SK-N-SH (cell line): ENCODE measurements at regions not wholly inside any gene's neighbourhood (a gene's known extent, or its start where the extent isn't known, plus 50 kb on each side); places are given as distances from the start of the nearest gene placed in this dataset.

ENCODE experiments used
- CTCF ChIA-PET: fragments of 300-600, 350-600 bp; formaldehyde crosslinking; extraction: SDS; loops from one replicate; lab custom pipeline; 2021; lab: Yijun Ruan, JAX
- POLR2A ChIA-PET: fragments of 350-600 bp; sonication (Branson Sonifier 250); formaldehyde crosslinking; extraction: SDS; loops from one replicate; lab custom pipeline; 2020; ENCODE audit warnings: antibody characterized with exemption, inconsistent platforms; lab: Yijun Ruan, JAX
- DNase-seq: peaks from one replicate; pipeline ENCODE4 v3.0.0; 2012
- H2AFZ ChIP-seq: fragments of 200-600 bp; sonication (generic); 2 replicates; pipeline ENCODE4 v1.8.1; 2016; ENCODE audit warnings: antibody characterized with exemption, mild to moderate bottlenecking, low read depth
- H3F3A ChIP-seq: fragments of 200-600 bp; sonication (generic); replicated peaks from 2 replicates; pipeline ENCODE3; 2016; ENCODE audit warnings: antibody characterized with exemption, mild to moderate bottlenecking; ENCODE audit not compliant: insufficient read depth
- H3K27ac ChIP-seq, 2 experiments: fragments of 200-500 bp in 1 of 2; fragments of 200-600 bp in 1 of 2; sonication (Bioruptor generic) in 1 of 2; sonication (generic), shearing (Covaris generic) in 1 of 2; 2 replicates each; pipeline versions ENCODE4 v1.5.1 to v1.6.1; 2014 to 2016; ENCODE audit warnings: low read depth in 2 of 2, inconsistent platforms in 1 of 2, low read length in 1 of 2, mild to moderate bottlenecking in 1 of 2, mixed read lengths in 1 of 2
- H3K27me3 ChIP-seq: fragments of 200-600 bp; sonication (generic), shearing (Covaris generic); 2 replicates; pipeline ENCODE4 v1.6.1; 2016; ENCODE audit warnings: mixed run types; ENCODE audit not compliant: insufficient read depth
- H3K36me3 ChIP-seq, 2 experiments: fragments of 200-500 bp in 1 of 2; fragments of 200-600 bp in 1 of 2; sonication (Bioruptor generic) in 1 of 2; sonication (generic) in 1 of 2; replicated peaks in 1 of 2; 2 replicates each; pipeline versions ENCODE3 to v1.5.1; 2014 to 2016; ENCODE audit warnings: low read length in 1 of 2, mild to moderate bottlenecking in 1 of 2; ENCODE audit not compliant: insufficient read depth in 2 of 2, control insufficient read depth in 1 of 2
- H3K4me1 ChIP-seq, 2 experiments: fragments of 200-500 bp in 1 of 2; fragments of 200-600 bp in 1 of 2; sonication (Bioruptor generic) in 1 of 2; sonication (generic), shearing (Covaris generic) in 1 of 2; 2 replicates each; pipeline versions ENCODE4 v1.5.1 to v1.6.1; 2014 to 2016; ENCODE audit warnings: low read depth in 1 of 2, low read length in 1 of 2, mixed run types in 1 of 2; ENCODE audit not compliant: insufficient read depth in 2 of 2, control insufficient read depth in 1 of 2
- H3K4me2 ChIP-seq: fragments of 200-600 bp; sonication (generic), shearing (Covaris generic); 2 replicates; pipeline ENCODE4 v1.6.1; 2017; ENCODE audit warnings: mixed run types
- H3K4me3 ChIP-seq, 2 experiments: fragments of 200-500 bp in 1 of 2; fragments of 200-600 bp in 1 of 2; sonication (Bioruptor generic) in 1 of 2; sonication (generic), shearing (Covaris generic) in 1 of 2; 2 replicates each; pipeline versions ENCODE4 v1.5.1 to v1.8.1; 2014 to 2016; ENCODE audit warnings: low read depth in 2 of 2, inconsistent platforms in 1 of 2, low read length in 1 of 2, mild to moderate bottlenecking in 1 of 2, mixed read lengths in 1 of 2, moderate library complexity in 1 of 2
- H3K79me2 ChIP-seq: fragments of 200-600 bp; sonication (generic); 2 replicates; pipeline ENCODE4 v1.8.1; 2017; ENCODE audit warnings: mild to moderate bottlenecking; ENCODE audit not compliant: insufficient read depth
- H3K9ac ChIP-seq: fragments of 200-600 bp; sonication (generic); 2 replicates; pipeline ENCODE4 v1.6.1; 2017; ENCODE audit warnings: mixed run types
- H3K9me2 ChIP-seq: fragments of 200-600 bp; sonication (generic); 2 replicates; pipeline ENCODE4 v1.6.1; 2017; ENCODE audit warnings: mixed run types
- H3K9me3 ChIP-seq: fragments of 200-600 bp; sonication (generic); 2 replicates; pipeline ENCODE4 v1.6.1; 2017; ENCODE audit warnings: mixed run types, mild to moderate bottlenecking, moderate library complexity
- H4K20me1 ChIP-seq: fragments of 200-600 bp; sonication (generic); 2 replicates; pipeline ENCODE4 v1.6.1; 2017; ENCODE audit warnings: mild to moderate bottlenecking, mixed run types; ENCODE audit not compliant: insufficient read depth
- CHD2 ChIP-seq: fragments of 150-350 bp; IDR thresholded peaks from 2 replicates; pipeline ENCODE4 v1.6.1; 2018; ENCODE audit warnings: low read length; ENCODE audit not compliant: partially characterized antibody
- CTCF ChIP-seq: fragments of 200-600 bp; sonication (generic); IDR thresholded peaks from 2 replicates; pipeline ENCODE4 v1.6.1; 2017; ENCODE audit warnings: antibody characterized with exemption, mild to moderate bottlenecking, moderate library complexity
- EP300 ChIP-seq, 2 experiments: IDR thresholded peaks; 2 replicates each; pipeline versions ENCODE4 v1.4.0 to v1.6.1; 2012; ENCODE audit warnings: borderline replicate concordance in 1 of 2, low read depth in 1 of 2, low read length in 1 of 2
- FOSL2 ChIP-seq: IDR thresholded peaks from 2 replicates; pipeline ENCODE4 v1.4.0; 2012; ENCODE audit warnings: low read depth, mild to moderate bottlenecking, moderate library complexity, borderline replicate concordance
- FOXJ3 ChIP-seq: sonication (generic); formaldehyde crosslinking; IDR thresholded peaks from 2 replicates; pipeline ENCODE4 v1.5.1; 2020; ENCODE audit warnings: mild to moderate bottlenecking, missing genetic modification reagents
- GATA2 ChIP-seq: sonication (generic); formaldehyde crosslinking; IDR thresholded peaks from 2 replicates; pipeline ENCODE4 v1.5.0; 2020; ENCODE audit warnings: mild to moderate bottlenecking, missing genetic modification reagents
- JUND ChIP-seq: IDR thresholded peaks from 2 replicates; pipeline ENCODE4 v1.4.0; 2012
- MAX ChIP-seq: IDR thresholded peaks from 2 replicates; pipeline ENCODE4 v1.4.0; 2012; ENCODE audit warnings: low read depth
- MXI1 ChIP-seq: IDR thresholded peaks from 2 replicates; pipeline ENCODE4 v1.6.1; 2012; ENCODE audit warnings: mild to moderate bottlenecking, low read depth, low read length, improper control_type of control experiment
- POLR2AphosphoS5 ChIP-seq: IDR thresholded peaks from 2 replicates; pipeline ENCODE4 v1.6.1; 2012; ENCODE audit warnings: low read depth, low read length
- RAD21 ChIP-seq: IDR thresholded peaks from 2 replicates; pipeline ENCODE4 v1.6.1; 2012; ENCODE audit warnings: mild to moderate bottlenecking, low read length
- RXRA ChIP-seq: IDR thresholded peaks from 2 replicates; pipeline ENCODE4 v1.4.0; 2012; ENCODE audit warnings: low read depth, mild to moderate bottlenecking, borderline replicate concordance
- SMC3 ChIP-seq: IDR thresholded peaks from 2 replicates; pipeline ENCODE4 v1.6.1; 2012; ENCODE audit warnings: low read depth, low read length, improper control_type of control experiment
- TAF1 ChIP-seq: IDR thresholded peaks from 2 replicates; pipeline ENCODE4 v1.6.1; 2012; ENCODE audit warnings: low read depth, mild to moderate bottlenecking, low read length, moderate library complexity, borderline replicate concordance
- TCF12 ChIP-seq: IDR thresholded peaks from 2 replicates; pipeline ENCODE4 v1.4.0; 2012
- USF1 ChIP-seq: IDR thresholded peaks from 2 replicates; pipeline ENCODE4 v1.4.0; 2012; ENCODE audit warnings: low read depth, borderline replicate concordance
- YY1 ChIP-seq: IDR thresholded peaks from 2 replicates; pipeline ENCODE4 v1.4.0; 2012; ENCODE audit warnings: low read depth, mild to moderate bottlenecking
- ZBTB33 ChIP-seq: IDR thresholded peaks from 2 replicates; pipeline ENCODE4 v1.4.0; 2012; ENCODE audit warnings: low read depth, borderline replicate concordance
- WGBS: methylation state at CpG from one replicate; pipeline ENCODE4 v1.1.6; 2017; ENCODE audit warnings: low lambda C conversion rate; 5-methylcytosine and 5-hydroxymethylcytosine counted together

- no peak for TF ChIP-seq SMC3
- TF ChIP-seq JUND, result no peak
- no peak for TF ChIP-seq EP300 (IDR thresholded peaks at IDR 0.05; ENCODE audit: borderline replicate concordance in 1 of 2, low read depth in 1 of 2, low read length in 1 of 2)
- no peak for TF ChIP-seq MAX
- no peak for TF ChIP-seq CTCF
- TF ChIP-seq ZBTB33, result no peak
- TF ChIP-seq TAF1, result no peak
- TF ChIP-seq GATA2 (CRISPR knock-in tag), result no peak
- no peak for TF ChIP-seq USF1
- no peak for TF ChIP-seq RAD21
- TF ChIP-seq TCF12, result no peak
- no peak for TF ChIP-seq POLR2AphosphoS5
- TF ChIP-seq FOXJ3, result no peak
- no peak for TF ChIP-seq FOSL2
- TF ChIP-seq CHD2, result no peak
- no peak for TF ChIP-seq RXRA
- no peak for TF ChIP-seq MXI1
- TF ChIP-seq YY1, result no peak
- WGBS, result 6% methylated on average over 1 of the region's 1 CpG
- ChIA-PET POLR2A (no interaction called here), CTCF (interaction anchor here (1.1 to 1.3 kb wide), 2 partner anchors 11 to 952 kb away, joined by 3 to 4 read pairs; no protein-coding TSS in a partner anchor)
- Histone ChIP-seq H3K9me2 (no peaks in the 10 kb centered on the region), H3F3A (no peaks in the 10 kb centered on the region), H4K20me1 (no peaks in the 10 kb centered on the region), H3K4me1 (no peaks in the 10 kb centered on the region), H3K4me3 (no peak overlapping the region), H3K27ac (no peak overlapping the region), H3K36me3 (no peaks in the 10 kb centered on the region), H3K4me2 (no peak overlapping the region), H3K9ac (no peak overlapping the region), H3K79me2 (no peaks in the 10 kb centered on the region), H3K9me3 (no peaks in the 10 kb centered on the region), H2AFZ (no peak overlapping the region), H3K27me3 (no peaks in the 10 kb centered on the region)
- no peak for DNase-seq
Observed at GRCh38 chr4:59248313-59248712, 1951.8 kb upstream of the ADGRL3 start.
